Activated naive CD8-positive, alpha-beta T cell (primary cell): ENCODE measurements at regions not wholly inside any gene's neighbourhood (a gene's known extent, or its start where the extent isn't known, plus 50 kb on each side); places are given as distances from the start of the nearest gene placed in this dataset.

Source experiments
- H3K27ac Mint-ChIP-seq: one replicate; pipeline ENCODE4 v1.8.0; 2021; ENCODE audit warnings: mixed read lengths
- H3K27me3 Mint-ChIP-seq: one replicate; pipeline ENCODE4 v1.8.0; 2021; ENCODE audit warnings: mixed read lengths
- H3K36me3 Mint-ChIP-seq: one replicate; pipeline ENCODE4 v1.8.0; 2021; ENCODE audit warnings: mixed read lengths
- H3K4me1 Mint-ChIP-seq: one replicate; pipeline ENCODE4 v1.8.0; 2021; ENCODE audit warnings: low read depth, mixed read lengths
- H3K4me3 Mint-ChIP-seq: one replicate; pipeline ENCODE4 v1.8.0; 2021; ENCODE audit warnings: mild to moderate bottlenecking, mixed read lengths
- H3K9me3 Mint-ChIP-seq: one replicate; pipeline ENCODE4 v1.8.0; 2021; ENCODE audit warnings: low read depth, mixed read lengths

GRCh38 chr22:49112661-49113626 lies 714.7 kb downstream of the BRD1 start:
- no peaks in the 10 kb centered on the region for H3K36me3 Mint-ChIP-seq
- no peaks in the 10 kb centered on the region for H3K4me1 Mint-ChIP-seq
- H3K27ac Mint-ChIP-seq = no peak overlapping the region
- peaks cover 3% of the 10 kb centered on the region for H3K27me3 Mint-ChIP-seq
- H3K9me3 Mint-ChIP-seq = no peaks in the 10 kb centered on the region
- H3K4me3 Mint-ChIP-seq = no peak overlapping the region

GRCh38 chr22:49112176-49112575 lies 715.5 kb downstream of the BRD1 start:
- H3K36me3 Mint-ChIP-seq = no peaks in the 10 kb centered on the region

DNA sequence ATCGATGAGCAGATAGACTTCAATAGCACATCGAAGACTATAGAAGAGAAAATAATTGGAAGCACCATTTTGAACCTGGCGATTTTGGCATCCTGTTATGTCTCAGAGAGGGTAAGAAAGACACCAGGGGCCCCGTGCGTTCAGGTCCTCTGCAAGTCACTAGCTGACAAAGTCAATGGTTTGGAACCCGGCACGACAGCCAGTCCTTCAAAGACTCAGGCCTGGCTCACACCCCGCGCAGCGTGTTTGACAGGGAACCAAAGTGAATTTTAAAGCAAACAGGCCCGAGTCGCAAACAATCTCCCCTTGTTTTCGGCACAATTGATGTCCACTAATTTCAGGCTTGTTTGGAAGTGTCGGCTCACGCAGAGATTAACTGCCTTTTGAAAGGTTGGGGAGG lies 716.6 kb downstream of the BRD1 start:
- Mint-ChIP-seq H3K27me3 (peaks cover 3% of the 10 kb centered on the region), H3K4me3 (no peak overlapping the region), H3K9me3 (no peaks in the 10 kb centered on the region), H3K4me1 (no peaks in the 10 kb centered on the region), H3K27ac (no peak overlapping the region), H3K36me3 (no peaks in the 10 kb centered on the region)

More at GRCh38 chr22:49112176-49112575, 715.5 kb downstream of the BRD1 start:
- Mint-ChIP-seq H3K27ac (no peak overlapping the region), H3K9me3 (no peaks in the 10 kb centered on the region), H3K4me3 (no peak overlapping the region), H3K4me1 (no peaks in the 10 kb centered on the region), H3K27me3 (peaks cover 3% of the 10 kb centered on the region)

GRCh38 chr22:49108636-49109315 lies 718.9 kb downstream of the BRD1 start:
- Mint-ChIP-seq H3K27me3 (peaks cover 7% of the 10 kb centered on the region), H3K4me3 (no peak overlapping the region)

DNA sequence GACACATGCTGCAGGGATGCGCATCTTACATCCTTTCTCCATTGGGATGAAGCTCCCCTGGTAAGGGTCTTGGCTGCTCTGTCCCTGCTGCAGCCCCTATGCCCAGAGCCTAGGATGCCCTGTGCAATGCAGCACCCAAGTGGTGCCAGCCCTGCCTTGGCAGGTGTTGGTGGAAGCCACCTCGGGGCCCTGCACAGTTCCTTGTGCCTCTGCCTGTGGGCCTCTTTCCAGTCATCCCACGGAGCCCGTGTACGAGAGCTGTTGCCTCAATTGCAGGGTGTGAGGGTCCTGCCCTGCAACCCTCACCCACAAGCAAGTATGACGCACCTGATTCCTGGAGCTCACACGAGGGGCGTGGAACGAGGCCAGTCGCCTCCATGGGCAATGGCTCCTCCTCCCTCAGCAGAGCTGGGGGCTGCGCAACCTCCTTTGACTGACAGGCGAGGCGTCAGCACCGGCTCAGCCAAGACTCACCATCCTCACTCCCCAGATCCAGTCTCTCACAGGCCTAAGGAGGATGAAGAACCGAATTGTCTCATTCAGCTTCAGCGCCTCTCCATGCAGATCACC lies 719.6 kb downstream of the BRD1 start:
- H3K4me1 Mint-ChIP-seq = no peaks in the 10 kb centered on the region
- peaks cover 7% of the 10 kb centered on the region for H3K27me3 Mint-ChIP-seq
- no peaks in the 10 kb centered on the region for H3K9me3 Mint-ChIP-seq
- H3K36me3 Mint-ChIP-seq = no peaks in the 10 kb centered on the region
- H3K27ac Mint-ChIP-seq = no peak overlapping the region
- no peak overlapping the region for H3K4me3 Mint-ChIP-seq

More at GRCh38 chr22:49108636-49109315, 718.9 kb downstream of the BRD1 start:
- Mint-ChIP-seq H3K9me3 (no peaks in the 10 kb centered on the region), H3K27ac (no peak overlapping the region), H3K36me3 (no peaks in the 10 kb centered on the region), H3K4me1 (no peaks in the 10 kb centered on the region)

- Mint-ChIP-seq H3K27me3 (peaks cover 7% of the 10 kb centered on the region), H3K27ac (no peak overlapping the region)
These were observed 720.1 kb downstream of the BRD1 start for GRCh38 chr22:49107561-49107960.

GRCh38 chr22:49106842-49107152 lies 720.9 kb downstream of the BRD1 start:
- no peak overlapping the region for H3K4me3 Mint-ChIP-seq
- H3K27me3 Mint-ChIP-seq = peaks cover 7% of the 10 kb centered on the region
- H3K9me3 Mint-ChIP-seq = no peaks in the 10 kb centered on the region
- no peaks in the 10 kb centered on the region for H3K36me3 Mint-ChIP-seq
- H3K27ac Mint-ChIP-seq = no peak overlapping the region
- no peaks in the 10 kb centered on the region for H3K4me1 Mint-ChIP-seq

More at GRCh38 chr22:49107561-49107960, 720.1 kb downstream of the BRD1 start:
- H3K9me3 Mint-ChIP-seq = no peaks in the 10 kb centered on the region
- no peaks in the 10 kb centered on the region for H3K36me3 Mint-ChIP-seq
- no peak overlapping the region for H3K4me3 Mint-ChIP-seq
- no peaks in the 10 kb centered on the region for H3K4me1 Mint-ChIP-seq

- Mint-ChIP-seq H3K27me3 (peaks cover 7% of the 10 kb centered on the region), H3K27ac (no peak overlapping the region), H3K36me3 (no peaks in the 10 kb centered on the region), H3K4me1 (no peaks in the 10 kb centered on the region), H3K9me3 (no peaks in the 10 kb centered on the region), H3K4me3 (no peak overlapping the region)
These were observed 721.4 kb downstream of the BRD1 start for GRCh38 chr22:49106096-49106841.

GRCh38 chr22:49104434-49104833 lies 723.2 kb downstream of the BRD1 start:
- H3K27me3 Mint-ChIP-seq = peaks cover 7% of the 10 kb centered on the region
- H3K9me3 Mint-ChIP-seq = no peaks in the 10 kb centered on the region
- no peak overlapping the region for H3K4me3 Mint-ChIP-seq
- no peak overlapping the region for H3K27ac Mint-ChIP-seq
- H3K4me1 Mint-ChIP-seq = no peaks in the 10 kb centered on the region
- no peaks in the 10 kb centered on the region for H3K36me3 Mint-ChIP-seq

GRCh38 chr22:49103314-49104059 lies 724.2 kb downstream of the BRD1 start:
- Mint-ChIP-seq H3K4me1 (no peaks in the 10 kb centered on the region), H3K27ac (no peak overlapping the region), H3K27me3 (peaks cover 6% of the 10 kb centered on the region), H3K9me3 (no peaks in the 10 kb centered on the region), H3K36me3 (no peaks in the 10 kb centered on the region), H3K4me3 (no peak overlapping the region)

DNA sequence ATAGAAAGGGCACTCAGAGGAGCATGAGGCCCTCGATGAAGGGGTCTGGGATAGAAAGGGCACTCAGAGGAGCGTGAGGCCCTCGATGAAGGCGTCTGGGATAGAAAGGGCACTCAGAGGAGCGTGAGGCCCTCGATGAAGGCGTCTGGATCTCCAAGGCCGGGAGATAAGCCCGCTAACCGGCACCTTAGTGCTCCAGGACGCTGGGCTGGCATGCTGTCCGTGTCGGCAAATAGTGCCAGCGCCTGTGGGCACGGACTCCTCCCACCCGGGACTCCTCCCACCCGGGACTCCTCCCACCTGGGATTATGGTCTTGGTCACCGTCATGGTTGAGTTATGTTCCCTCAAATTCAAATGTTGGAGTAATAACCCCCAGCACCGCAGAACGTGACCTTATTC lies 725.3 kb downstream of the BRD1 start:
- Mint-ChIP-seq H3K9me3 (no peaks in the 10 kb centered on the region), H3K27ac (no peak overlapping the region), H3K36me3 (no peaks in the 10 kb centered on the region), H3K27me3 (peaks cover 6% of the 10 kb centered on the region), H3K4me3 (no peak overlapping the region), H3K4me1 (no peaks in the 10 kb centered on the region)

DNA sequence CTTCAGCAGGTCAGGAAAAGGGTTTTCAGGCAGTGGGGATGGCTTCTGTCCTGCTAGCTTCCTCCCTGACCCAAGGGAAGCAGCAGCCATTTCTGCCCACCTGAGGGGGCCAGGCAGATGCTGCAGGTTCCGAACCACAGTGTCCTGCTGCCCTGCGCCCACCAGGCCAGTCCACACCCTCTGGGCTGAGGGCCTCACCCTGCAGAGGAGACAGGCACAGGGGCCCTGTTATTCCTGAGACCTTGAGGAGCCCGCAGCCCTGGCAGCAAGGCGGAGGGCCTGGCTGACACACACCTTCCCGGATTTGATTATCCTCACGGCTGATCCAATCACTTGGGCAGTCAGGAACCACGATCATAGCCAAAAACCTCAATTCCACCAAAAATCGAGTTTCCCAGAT lies 725.8 kb downstream of the BRD1 start:
- Mint-ChIP-seq H3K9me3 (no peaks in the 10 kb centered on the region), H3K27me3 (peaks cover 6% of the 10 kb centered on the region), H3K4me3 (no peak overlapping the region), H3K4me1 (no peaks in the 10 kb centered on the region), H3K27ac (no peak overlapping the region), H3K36me3 (no peaks in the 10 kb centered on the region)

- Mint-ChIP-seq H3K4me1 (no peaks in the 10 kb centered on the region), H3K4me3 (no peak overlapping the region), H3K9me3 (no peaks in the 10 kb centered on the region), H3K27ac (no peak overlapping the region), H3K36me3 (no peaks in the 10 kb centered on the region), H3K27me3 (peaks cover 6% of the 10 kb centered on the region)
These were observed 726.4 kb downstream of the BRD1 start for GRCh38 chr22:49101225-49101624.

DNA sequence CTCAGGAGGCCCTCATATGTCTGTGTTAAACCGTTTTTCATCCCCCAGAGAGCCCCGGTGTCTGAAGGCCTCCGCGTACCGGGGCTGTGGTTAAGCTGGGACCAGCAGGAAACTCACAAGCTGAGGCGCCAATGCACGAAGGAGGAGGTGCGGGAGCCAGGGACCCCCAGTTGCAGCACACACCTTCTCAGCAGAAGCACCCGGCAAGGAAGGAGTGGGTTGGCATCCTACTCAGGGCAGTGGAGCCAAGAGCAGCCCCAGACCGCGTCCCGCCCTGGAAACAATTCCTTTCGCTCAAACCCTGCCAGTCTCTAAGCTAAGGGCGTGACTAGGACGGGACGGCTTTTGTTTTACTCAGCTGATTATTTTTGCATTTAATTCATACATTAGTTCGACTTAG lies 726.9 kb downstream of the BRD1 start:
- Mint-ChIP-seq H3K4me1 (no peaks in the 10 kb centered on the region), H3K27ac (no peak overlapping the region), H3K27me3 (peaks cover 6% of the 10 kb centered on the region), H3K9me3 (no peaks in the 10 kb centered on the region), H3K36me3 (no peaks in the 10 kb centered on the region), H3K4me3 (no peak overlapping the region)
